ENCODE measurements at regions not wholly inside any gene's neighbourhood (a gene's known extent, or its start where the extent isn't known, plus 50 kb on each side); places are given as distances from the start of the nearest gene placed in this dataset.

- WGBS, 2 donors (ENCODE audit: low coverage in 1 of 2), result 82% methylated on average over 3 of the region's 3 CpGs; no CpG with 5 or more reads in 1 of the 2 donors
- DNase-seq, result no peak
- Histone ChIP-seq H3K27me3 (peaks cover 5% of the 10 kb centered on the region), H3K4me3 (no peak overlapping the region), H3K27ac (no peak overlapping the region), H3K4me1 (no peaks in the 10 kb centered on the region), H3K9me3 (no peaks in the 10 kb centered on the region), H3K36me3 (no peaks in the 10 kb centered on the region)
- in situ Hi-C loops (cut with MboI; ENCODE audit: low pct_ligation_motif_present in 1 of 4, low pct_unique_long_range_greater_than_20kb in 1 of 4, low sequenced_read_pairs in 3 of 4) (no loop called here), intact Hi-C loops (cut with DNase I; ENCODE audit: low total_unique reads) (no loop called here)
- no peak for TF ChIP-seq CTCF (IDR thresholded peaks at IDR 0.05)
- TF ChIP-seq POLR2A (IDR thresholded peaks at IDR 0.05), result no peak
- TF ChIP-seq EP300 (IDR thresholded peaks at IDR 0.05; ENCODE audit: low read depth), result no peak
- TF ChIP-seq POLR2AphosphoS5 (IDR thresholded peaks at IDR 0.05), result no peak
Observed at GRCh38 chr5:133838286-133838685, 130.1 kb downstream of the C5orf15 start.

GRCh38 chr5:133831491-133832224 is 136.8 kb downstream of the C5orf15 start:
- no peaks in the 10 kb centered on the region for H3K4me1 ChIP-seq
- no peaks in the 10 kb centered on the region for H3K36me3 ChIP-seq
- intact Hi-C loops (cut with DNase I; ENCODE audit: low total_unique reads), result no loop called here
- no peak overlapping the region for H3K4me3 ChIP-seq
- TF ChIP-seq POLR2AphosphoS5 (IDR thresholded peaks at IDR 0.05), result no peak
- no peak for TF ChIP-seq POLR2A (IDR thresholded peaks at IDR 0.05)
- TF ChIP-seq CTCF (IDR thresholded peaks at IDR 0.05), result no peak
- no peak for TF ChIP-seq EP300 (IDR thresholded peaks at IDR 0.05; ENCODE audit: low read depth)
- WGBS, 2 donors (ENCODE audit: low coverage in 1 of 2), result 63 to 72% methylated on average over 5 to 12 of the region's 12 CpGs
- in situ Hi-C loops (cut with MboI; ENCODE audit: low pct_ligation_motif_present in 1 of 4, low pct_unique_long_range_greater_than_20kb in 1 of 4, low sequenced_read_pairs in 3 of 4), result no loop called here
- no peak for DNase-seq
- H3K27ac ChIP-seq, result no peak overlapping the region
- no peaks in the 10 kb centered on the region for H3K9me3 ChIP-seq
- peaks cover 5% of the 10 kb centered on the region for H3K27me3 ChIP-seq

- Histone ChIP-seq H3K4me3 (no peak overlapping the region), H3K36me3 (no peaks in the 10 kb centered on the region), H3K27me3 (peaks cover 5% of the 10 kb centered on the region), H3K9me3 (no peaks in the 10 kb centered on the region), H3K4me1 (no peaks in the 10 kb centered on the region), H3K27ac (no peak overlapping the region)
- WGBS, 2 donors (ENCODE audit: low coverage in 1 of 2), result 65 to 81% methylated on average over 3 of the region's 3 CpGs
- DNase-seq, result no peak
- in situ Hi-C loops (cut with MboI; ENCODE audit: low pct_ligation_motif_present in 1 of 4, low pct_unique_long_range_greater_than_20kb in 1 of 4, low sequenced_read_pairs in 3 of 4), result no loop called here
- intact Hi-C loops (cut with DNase I; ENCODE audit: low total_unique reads), result no loop called here
- TF ChIP-seq POLR2AphosphoS5 (IDR thresholded peaks at IDR 0.05), result no peak
- no peak for TF ChIP-seq EP300 (IDR thresholded peaks at IDR 0.05; ENCODE audit: low read depth)
- TF ChIP-seq CTCF (IDR thresholded peaks at IDR 0.05), result no peak
- TF ChIP-seq POLR2A (IDR thresholded peaks at IDR 0.05), result no peak
Observed at GRCh38 chr5:133830911-133831310, 137.5 kb downstream of the C5orf15 start.

- H3K4me3 ChIP-seq, result no peak overlapping the region
- TF ChIP-seq EP300 (IDR thresholded peaks at IDR 0.05; ENCODE audit: low read depth) (no peak), CTCF (IDR thresholded peaks at IDR 0.05) (no peak), POLR2A (IDR thresholded peaks at IDR 0.05) (no peak), POLR2AphosphoS5 (IDR thresholded peaks at IDR 0.05) (no peak)
- no peaks in the 10 kb centered on the region for H3K4me1 ChIP-seq
- WGBS, 2 donors (ENCODE audit: low coverage in 1 of 2), result 57 to 92% methylated on average over 1 to 3 of the region's 3 CpGs
- no peaks in the 10 kb centered on the region for H3K9me3 ChIP-seq
- in situ Hi-C loops (cut with MboI; ENCODE audit: low pct_ligation_motif_present in 1 of 4, low pct_unique_long_range_greater_than_20kb in 1 of 4, low sequenced_read_pairs in 3 of 4) (no loop called here), intact Hi-C loops (cut with DNase I; ENCODE audit: low total_unique reads) (no loop called here)
- no peak for DNase-seq
- no peak overlapping the region for H3K27ac ChIP-seq
- no peaks in the 10 kb centered on the region for H3K36me3 ChIP-seq
- H3K27me3 ChIP-seq, result peaks cover 1% of the 10 kb centered on the region
Observed at GRCh38 chr5:133830281-133830680, 138.1 kb downstream of the C5orf15 start.
